ENCODE measurements at regions not wholly inside any gene's neighbourhood (a gene's known extent, or its start where the extent isn't known, plus 50 kb on each side); places are given as distances from the start of the nearest gene placed in this dataset.

GRCh38 chr4:174110180-174110579, 173.3 kb downstream of the FBXO8 start:
- H3K36me3 ChIP-seq (replicated peaks; ENCODE audit: control insufficient read depth, insufficient read depth, low read length) = no peaks in the 10 kb centered on the region
- no peak for DNase-seq
- H3K4me3 ChIP-seq (ENCODE audit: insufficient read depth, low read depth, low read length) = no peak overlapping the region
- no peaks in the 10 kb centered on the region for H3K27me3 ChIP-seq (ENCODE audit: control insufficient read depth, insufficient read depth, low read length)

GRCh38 chr4:174107746-174108354, 175.6 kb downstream of the FBXO8 start:
- Histone ChIP-seq H3K27me3 (ENCODE audit: control insufficient read depth, insufficient read depth, low read length) (no peaks in the 10 kb centered on the region), H3K4me3 (ENCODE audit: insufficient read depth, low read depth, low read length) (no peak overlapping the region), H3K36me3 (replicated peaks; ENCODE audit: control insufficient read depth, insufficient read depth, low read length) (no peaks in the 10 kb centered on the region)
- DNase-seq = peak; percentile 3

- H3K4me3 ChIP-seq (ENCODE audit: insufficient read depth, low read depth, low read length) = no peak overlapping the region
- no peaks in the 10 kb centered on the region for H3K27me3 ChIP-seq (ENCODE audit: control insufficient read depth, insufficient read depth, low read length)
- no peak for DNase-seq
- H3K36me3 ChIP-seq (replicated peaks; ENCODE audit: control insufficient read depth, insufficient read depth, low read length) = no peaks in the 10 kb centered on the region
Measured at GRCh38 chr4:174105202-174105601, 178.3 kb downstream of the FBXO8 start.

GRCh38 chr4:174100910-174101309, 182.6 kb downstream of the FBXO8 start:
- no peak for DNase-seq
- Histone ChIP-seq H3K4me3 (ENCODE audit: insufficient read depth, low read depth, low read length) (no peak overlapping the region), H3K36me3 (replicated peaks; ENCODE audit: control insufficient read depth, insufficient read depth, low read length) (no peaks in the 10 kb centered on the region), H3K27me3 (ENCODE audit: control insufficient read depth, insufficient read depth, low read length) (no peaks in the 10 kb centered on the region)

GRCh38 chr4:174099712-174100111, 183.8 kb downstream of the FBXO8 start:
- Histone ChIP-seq H3K36me3 (replicated peaks; ENCODE audit: control insufficient read depth, insufficient read depth, low read length) (no peaks in the 10 kb centered on the region), H3K27me3 (ENCODE audit: control insufficient read depth, insufficient read depth, low read length) (no peaks in the 10 kb centered on the region), H3K4me3 (ENCODE audit: insufficient read depth, low read depth, low read length) (no peak overlapping the region)
- no peak for DNase-seq

DNA sequence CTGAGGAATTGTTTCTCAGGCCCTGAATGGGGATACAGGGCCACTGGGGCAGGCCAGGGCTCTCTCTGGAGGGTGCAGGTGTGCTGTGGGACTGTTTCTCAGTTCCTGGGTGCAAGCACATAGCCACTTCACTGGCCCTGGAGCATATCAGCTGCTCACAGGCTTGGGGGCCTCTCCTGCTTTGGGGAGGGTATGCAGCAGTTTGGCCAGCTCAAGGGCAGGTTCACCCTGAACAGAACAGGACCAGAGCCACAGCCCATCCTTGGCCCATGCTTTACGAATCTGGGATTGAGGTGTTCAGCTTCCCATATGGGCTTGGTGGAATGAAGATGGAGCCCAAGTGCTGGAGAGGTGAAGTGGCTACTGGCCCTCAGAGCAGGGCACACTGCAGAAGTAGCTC, 186.5 kb downstream of the FBXO8 start:
- Histone ChIP-seq H3K27me3 (ENCODE audit: control insufficient read depth, insufficient read depth, low read length) (no peaks in the 10 kb centered on the region), H3K36me3 (replicated peaks; ENCODE audit: control insufficient read depth, insufficient read depth, low read length) (no peaks in the 10 kb centered on the region), H3K4me3 (ENCODE audit: insufficient read depth, low read depth, low read length) (no peak overlapping the region)
- no peak for DNase-seq

DNA sequence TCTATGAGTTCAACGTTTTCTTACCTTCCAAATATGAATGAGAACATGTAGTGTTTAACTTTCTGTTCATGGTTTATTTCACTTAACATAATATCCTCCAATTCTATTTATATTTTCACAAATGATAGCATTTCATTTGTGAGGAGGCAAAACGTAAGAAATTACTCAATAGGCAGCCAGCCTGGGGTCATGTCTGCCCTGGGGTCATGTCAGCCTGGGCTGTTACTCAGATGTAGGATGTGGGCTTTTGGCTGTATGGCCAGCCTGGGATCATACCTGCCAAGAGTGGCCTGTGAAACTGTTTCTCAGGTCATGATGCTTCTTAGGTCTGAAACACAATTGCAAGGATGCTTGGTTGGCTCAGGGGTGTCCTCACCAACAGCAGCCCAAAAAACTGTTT, 187.0 kb downstream of the FBXO8 start:
- Histone ChIP-seq H3K36me3 (replicated peaks; ENCODE audit: control insufficient read depth, insufficient read depth, low read length) (no peaks in the 10 kb centered on the region), H3K4me3 (ENCODE audit: insufficient read depth, low read depth, low read length) (no peak overlapping the region), H3K27me3 (ENCODE audit: control insufficient read depth, insufficient read depth, low read length) (no peaks in the 10 kb centered on the region)
- no peak for DNase-seq

DNA sequence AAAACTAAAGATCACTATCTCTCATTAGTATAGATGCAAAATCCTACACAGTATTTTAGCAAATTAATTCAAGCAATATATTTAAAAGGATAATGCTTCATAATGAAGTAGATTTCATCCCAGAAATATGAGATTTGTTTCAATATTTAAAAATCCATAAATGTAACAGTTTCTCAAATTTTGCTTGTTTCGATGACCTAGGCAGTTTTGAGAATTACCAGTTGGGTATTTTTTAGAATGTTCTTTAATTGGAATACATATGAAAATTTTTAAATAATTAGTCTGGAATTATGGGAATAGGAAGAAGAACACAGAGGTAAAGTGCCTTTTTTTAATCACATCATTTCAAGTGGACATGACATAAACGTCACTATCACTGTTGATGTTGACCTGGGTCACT, 192.3 kb downstream of the FBXO8 start:
- H3K36me3 ChIP-seq (replicated peaks; ENCODE audit: control insufficient read depth, insufficient read depth, low read length) = no peaks in the 10 kb centered on the region
- H3K27me3 ChIP-seq (ENCODE audit: control insufficient read depth, insufficient read depth, low read length) = no peaks in the 10 kb centered on the region
- H3K4me3 ChIP-seq (ENCODE audit: insufficient read depth, low read depth, low read length) = no peak overlapping the region
- no peak for DNase-seq

- no peak overlapping the region for H3K4me3 ChIP-seq (ENCODE audit: insufficient read depth, low read depth, low read length)
- H3K27me3 ChIP-seq (ENCODE audit: control insufficient read depth, insufficient read depth, low read length) = no peaks in the 10 kb centered on the region
- H3K36me3 ChIP-seq (replicated peaks; ENCODE audit: control insufficient read depth, insufficient read depth, low read length) = no peaks in the 10 kb centered on the region
- DNase-seq = no peak
Measured at GRCh38 chr4:174089711-174090110, 193.8 kb downstream of the FBXO8 start.

GRCh38 chr4:174088795-174089194, 194.7 kb downstream of the FBXO8 start:
- DNase-seq = no peak
- Histone ChIP-seq H3K27me3 (ENCODE audit: control insufficient read depth, insufficient read depth, low read length) (no peaks in the 10 kb centered on the region), H3K4me3 (ENCODE audit: insufficient read depth, low read depth, low read length) (no peak overlapping the region), H3K36me3 (replicated peaks; ENCODE audit: control insufficient read depth, insufficient read depth, low read length) (no peaks in the 10 kb centered on the region)

- no peaks in the 10 kb centered on the region for H3K27me3 ChIP-seq (ENCODE audit: control insufficient read depth, insufficient read depth, low read length)
- no peak overlapping the region for H3K4me3 ChIP-seq (ENCODE audit: insufficient read depth, low read depth, low read length)
- no peak for DNase-seq
- H3K36me3 ChIP-seq (replicated peaks; ENCODE audit: control insufficient read depth, insufficient read depth, low read length) = no peaks in the 10 kb centered on the region
Measured at GRCh38 chr4:174086829-174087799, 196.4 kb downstream of the FBXO8 start.

GRCh38 chr4:174084981-174085380, 198.5 kb downstream of the FBXO8 start:
- H3K27me3 ChIP-seq (ENCODE audit: control insufficient read depth, insufficient read depth, low read length) = no peaks in the 10 kb centered on the region
- H3K4me3 ChIP-seq (ENCODE audit: insufficient read depth, low read depth, low read length) = no peak overlapping the region
- H3K36me3 ChIP-seq (replicated peaks; ENCODE audit: control insufficient read depth, insufficient read depth, low read length) = no peaks in the 10 kb centered on the region
- DNase-seq = no peak

DNA sequence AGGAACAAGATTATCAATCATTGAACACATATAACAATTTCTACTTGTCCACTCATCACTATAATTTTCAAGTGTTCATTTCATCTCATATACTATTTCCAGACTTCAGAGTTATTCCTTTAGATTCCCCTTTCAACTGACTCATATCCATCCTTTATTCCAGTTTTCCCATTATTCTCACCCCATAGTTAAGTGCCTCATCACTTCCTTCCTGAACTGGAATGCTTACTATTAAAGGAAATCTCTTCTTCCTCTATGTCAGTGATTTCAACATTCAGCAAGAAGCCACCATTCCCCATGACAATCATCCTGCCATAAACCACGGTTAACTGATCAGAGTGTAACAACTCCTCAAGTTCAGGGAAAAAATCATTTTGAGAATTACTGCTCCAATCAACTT, 198.9 kb downstream of the FBXO8 start:
- DNase-seq = no peak

DNA sequence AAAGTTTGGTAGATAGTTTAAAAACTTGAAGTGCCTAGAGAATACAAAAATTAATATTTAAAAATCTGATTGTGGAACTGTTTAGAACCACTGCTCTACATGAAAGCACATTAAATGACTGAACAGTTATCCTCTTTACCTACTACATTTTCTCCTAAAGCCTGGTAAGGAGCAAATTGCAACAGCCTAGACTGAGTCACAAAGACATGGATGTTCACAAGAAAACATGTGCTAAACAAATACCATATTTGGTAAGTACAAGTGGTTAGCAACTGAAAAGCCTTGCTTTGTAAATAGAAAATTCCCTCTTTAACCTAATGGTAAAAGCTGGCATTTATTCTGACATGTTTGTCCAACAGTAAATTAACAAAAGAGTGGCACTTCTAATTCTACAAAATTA, 203.1 kb downstream of the FBXO8 start:
- Histone ChIP-seq H3K36me3 (replicated peaks; ENCODE audit: control insufficient read depth, insufficient read depth, low read length) (no peaks in the 10 kb centered on the region), H3K27me3 (ENCODE audit: control insufficient read depth, insufficient read depth, low read length) (no peaks in the 10 kb centered on the region), H3K4me3 (ENCODE audit: insufficient read depth, low read depth, low read length) (no peak overlapping the region)
- no peak for DNase-seq

More for the DNA sequence above, 198.9 kb downstream of the FBXO8 start:
- Histone ChIP-seq H3K27me3 (ENCODE audit: control insufficient read depth, insufficient read depth, low read length) (no peaks in the 10 kb centered on the region), H3K36me3 (replicated peaks; ENCODE audit: control insufficient read depth, insufficient read depth, low read length) (no peaks in the 10 kb centered on the region), H3K4me3 (ENCODE audit: insufficient read depth, low read depth, low read length) (no peak overlapping the region)

GRCh38 chr4:174071595-174071994, 211.9 kb downstream of the FBXO8 start:
- Histone ChIP-seq H3K36me3 (replicated peaks; ENCODE audit: control insufficient read depth, insufficient read depth, low read length) (no peaks in the 10 kb centered on the region), H3K27me3 (ENCODE audit: control insufficient read depth, insufficient read depth, low read length) (no peaks in the 10 kb centered on the region), H3K4me3 (ENCODE audit: insufficient read depth, low read depth, low read length) (no peak overlapping the region)
- no peak for DNase-seq

All from H7 (cell line).